Stomach (tissue), 4 donors: ENCODE measurements at regions not wholly inside any gene's neighbourhood (a gene's known extent, or its start where the extent isn't known, plus 50 kb on each side); places are given as distances from the start of the nearest gene placed in this dataset.

Source experiments
- CTCF ChIP-seq, 7 experiments: fragments of 450-650 bp in 4 of 7; fragments of 200-600 bp in 3 of 7; sonication (generic) in 3 of 7; IDR thresholded peaks; one replicate each; pipeline ENCODE4 v1.5.1; 2016 to 2019; ENCODE audit warnings: antibody characterized with exemption in 7 of 7, control low read depth in 2 of 7, mild to moderate bottlenecking in 1 of 7
- EP300 ChIP-seq: sonication (generic); formaldehyde crosslinking; IDR thresholded peaks from one replicate; pipeline ENCODE4 v1.6.1; 2017; ENCODE audit warnings: antibody characterized with exemption

DNA sequence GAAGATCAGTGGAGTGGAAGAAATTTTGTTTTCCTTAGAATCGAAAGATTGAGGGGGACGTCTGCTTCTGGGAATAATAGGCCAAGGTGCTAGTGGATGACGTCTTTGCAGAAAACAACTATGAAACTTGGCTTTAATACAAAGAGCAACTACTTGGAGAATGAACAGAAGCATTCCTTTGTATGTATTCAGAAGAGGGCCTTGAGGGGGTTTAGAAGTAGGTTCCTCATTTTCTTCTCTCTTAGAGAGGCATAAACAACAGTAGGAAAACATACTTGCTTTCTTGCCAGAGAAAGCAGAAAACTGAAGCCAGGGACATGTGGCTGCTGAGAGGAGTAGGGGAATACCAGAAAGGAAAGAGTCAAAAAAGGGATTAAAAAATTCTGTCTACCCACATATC is 167.8 kb downstream of the ZNF330 start:
- no peak for TF ChIP-seq CTCF (IDR thresholded peaks at IDR 0.05)
- TF ChIP-seq EP300: no peak
